WTC11 (cell line): ENCODE measurements at regions not wholly inside any gene's neighbourhood (a gene's known extent, or its start where the extent isn't known, plus 50 kb on each side); places are given as distances from the start of the nearest gene placed in this dataset.

Experiments used
- ATAC-seq: fragments of 200-7000 bp; cut with Tn5 transposase; 2 replicates; pipeline ENCODE4 v1.10.0; 2021; ENCODE audit warnings: mild to moderate bottlenecking, moderate library complexity
- CTCF ChIA-PET: fragments of 300-600 bp; sonication (Branson Sonifier 250); formaldehyde crosslinking; loops from one replicate; lab custom pipeline; 2021; ENCODE audit warnings: antibody characterized with exemption; lab: Charles Lee
- POLR2A ChIA-PET: fragments of 350-600 bp; sonication (Branson Sonifier 250); formaldehyde crosslinking; loops from one replicate; lab custom pipeline; 2021; ENCODE audit warnings: antibody characterized with exemption; lab: Charles Lee
- DNase-seq: peaks from one replicate; pipeline ENCODE4 v3.0.0; 2021; ENCODE audit warnings: low spot score
- H3K27ac Mint-ChIP-seq: 2 replicates; pipeline ENCODE4 v1.8.0; 2021; ENCODE audit warnings: mixed read lengths
- H3K27me3 Mint-ChIP-seq: 2 replicates; pipeline ENCODE4 v1.8.0; 2021; ENCODE audit warnings: low read depth, mild to moderate bottlenecking, moderate library complexity, mixed read lengths
- H3K36me3 Mint-ChIP-seq: 2 replicates; pipeline ENCODE4 v1.8.0; 2021; ENCODE audit warnings: mixed read lengths
- H3K4me1 Mint-ChIP-seq: 2 replicates; pipeline ENCODE4 v1.8.0; 2022; ENCODE audit warnings: mixed read lengths
- H3K4me3 Mint-ChIP-seq: 2 replicates; pipeline ENCODE4 v1.8.0; 2021; ENCODE audit warnings: mild to moderate bottlenecking, moderate library complexity, mixed read lengths
- H3K9me3 Mint-ChIP-seq: 2 replicates; pipeline ENCODE4 v1.8.0; 2021; ENCODE audit warnings: mixed read lengths
- CREB1 ChIP-seq: sonication (generic); formaldehyde crosslinking; IDR thresholded peaks from 2 replicates; pipeline ENCODE4 v1.8.0; 2023; ENCODE audit warnings: mild to moderate bottlenecking, missing genetic modification reagents
- CREM ChIP-seq: sonication (generic); formaldehyde crosslinking; IDR thresholded peaks from 2 replicates; pipeline ENCODE4 v1.8.1; 2022; ENCODE audit warnings: mild to moderate bottlenecking, missing genetic modification reagents, moderate library complexity
- FOXJ3 ChIP-seq: sonication (generic); formaldehyde crosslinking; IDR thresholded peaks from 2 replicates; pipeline ENCODE4 v1.9.0; 2021; ENCODE audit warnings: missing genetic modification reagents, mild to moderate bottlenecking, borderline replicate concordance
- GTF2I ChIP-seq: fragments of 250-450 bp; sonication (Bioruptor Pico); conservative IDR thresholded peaks from 2 replicates; pipeline ENCODE4 v1.4.0; 2021; ENCODE audit warnings: mild to moderate bottlenecking
- KAT7 ChIP-seq: sonication (generic); formaldehyde crosslinking; IDR thresholded peaks from 2 replicates; pipeline ENCODE4 v1.8.1; 2023; ENCODE audit warnings: missing genetic modification reagents, mild to moderate bottlenecking, borderline replicate concordance
- MXD4 ChIP-seq: fragments of 250-450 bp; sonication (Bioruptor Pico); IDR thresholded peaks from 2 replicates; pipeline ENCODE4 v1.8.0; 2021; ENCODE audit warnings: mild to moderate bottlenecking, moderate library complexity, borderline replicate concordance
- NFE2L1 ChIP-seq: sonication (generic); formaldehyde crosslinking; IDR thresholded peaks from 2 replicates; pipeline ENCODE4 v1.8.1; 2023; ENCODE audit warnings: missing genetic modification reagents
- RORB ChIP-seq: fragments of 250-450 bp; sonication (Bioruptor Pico); IDR thresholded peaks from 2 replicates; pipeline ENCODE4 v1.9.0; 2021; ENCODE audit warnings: mild to moderate bottlenecking
- TEAD1 ChIP-seq: sonication (generic); formaldehyde crosslinking; IDR thresholded peaks from 2 replicates; pipeline ENCODE4 v1.8.0; 2022; ENCODE audit warnings: mild to moderate bottlenecking, missing genetic modification reagents
- ZNF263 ChIP-seq: sonication (generic); formaldehyde crosslinking; IDR thresholded peaks from 2 replicates; pipeline ENCODE4 v1.8.1; 2022; ENCODE audit warnings: low read depth, mild to moderate bottlenecking, moderate library complexity, missing genetic modification reagents
- ZNF396 ChIP-seq: fragments of 250-450 bp; sonication (Bioruptor Pico); IDR thresholded peaks from 2 replicates; pipeline ENCODE4 v1.8.0; 2021; ENCODE audit warnings: mild to moderate bottlenecking, moderate library complexity, borderline replicate concordance
- ZNF671 ChIP-seq: fragments of 250-450 bp; sonication (Bioruptor Pico); IDR thresholded peaks from 2 replicates; pipeline ENCODE4 v1.8.0; 2021; ENCODE audit warnings: mild to moderate bottlenecking
- TF ChIP-seq, protein P1 (sequence below): sonication (generic); formaldehyde crosslinking; IDR thresholded peaks from 2 replicates; pipeline ENCODE4 v1.8.1; 2023; ENCODE audit warnings: mild to moderate bottlenecking, moderate library complexity, missing genetic modification reagents
- TF ChIP-seq, protein P2 (sequence below): sonication (generic); formaldehyde crosslinking; IDR thresholded peaks from 2 replicates; pipeline ENCODE4 v1.8.1; 2022; ENCODE audit warnings: mild to moderate bottlenecking, missing genetic modification reagents, moderate library complexity, borderline replicate concordance
- TF ChIP-seq, protein P3 (sequence below): fragments of 250-450 bp; sonication (Bioruptor Pico); IDR thresholded peaks from 2 replicates; pipeline ENCODE4 v1.9.0; 2021; ENCODE audit warnings: mild to moderate bottlenecking
- TF ChIP-seq, protein P4 (sequence below): sonication (generic); formaldehyde crosslinking; IDR thresholded peaks from 2 replicates; pipeline ENCODE4 v1.8.1; 2022; ENCODE audit warnings: low read depth, mild to moderate bottlenecking, moderate library complexity, missing genetic modification reagents, borderline replicate concordance
- TF ChIP-seq, protein P5 (sequence below): fragments of 250-450 bp; sonication (Bioruptor Pico); IDR thresholded peaks from 2 replicates; pipeline ENCODE4 v1.9.0; 2021; ENCODE audit warnings: moderate library complexity, mild to moderate bottlenecking, inconsistent platforms, borderline replicate concordance
- TF ChIP-seq, protein P6 (sequence below): sonication (generic); formaldehyde crosslinking; IDR thresholded peaks from 2 replicates; pipeline ENCODE4 v1.8.0; 2023; ENCODE audit warnings: mild to moderate bottlenecking, missing genetic modification reagents

DNA sequence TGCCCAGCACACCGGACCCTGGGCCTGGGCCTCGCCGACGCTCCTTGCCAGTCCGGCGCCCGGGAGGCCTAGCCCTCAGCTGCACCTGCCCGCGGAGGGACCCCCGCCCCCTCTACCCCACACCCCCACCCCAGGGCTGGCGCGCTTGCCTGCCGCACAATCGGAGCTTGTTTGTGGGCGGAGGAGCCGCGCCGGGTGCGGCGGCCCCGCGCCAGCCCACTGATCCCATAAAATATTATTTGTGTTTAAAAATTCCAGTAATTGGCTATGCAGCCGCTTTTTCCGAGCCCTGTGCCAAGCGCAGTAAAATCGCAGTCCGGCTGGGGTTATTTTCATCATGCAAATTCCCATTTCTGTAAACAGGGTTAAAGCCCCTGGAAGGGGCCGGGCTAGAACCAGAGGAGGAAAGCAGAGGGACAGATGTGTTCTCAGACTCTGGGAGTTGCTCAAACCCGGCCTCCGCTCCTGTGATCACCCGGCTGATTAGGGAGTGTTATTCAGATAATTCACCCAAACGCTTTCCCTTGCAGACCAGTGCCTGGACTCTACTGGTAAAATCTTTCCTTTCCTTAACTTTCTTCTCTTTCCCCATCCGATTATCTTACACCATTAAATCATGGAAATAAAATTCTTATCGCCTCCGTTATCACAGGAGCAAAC is 93.1 kb downstream of the NCR2 start:
- DNase-seq (no peak), ATAC-seq (no peak)
- TF ChIP-seq ZNF396 (CRISPR knock-in tag) (no peak), GTF2I (0 out of 2 replicates have a peak, but pooled peaks have one; percentile 29)
- POLR2A ChIA-PET: interaction anchor here (0.5 to 0.6 kb wide), 2 partner anchors 56 to 1061 kb away, joined by 3 to 5 read pairs; no protein-coding TSS in a partner anchor
- CTCF ChIA-PET: interaction anchor here (0.7 to 10.7 kb wide), 7 partner anchors 10 to 493 kb away, joined by 3 to 108 read pairs (median 3); partner anchors contain the start of genes BYSL and MED20
- H3K27me3 Mint-ChIP-seq: peaks cover 46% of the 10 kb centered on the region
- H3K4me1 Mint-ChIP-seq: peaks cover 32% of the 10 kb centered on the region
- H3K4me3 Mint-ChIP-seq: peak overlapping the region; percentile 76
- no peak overlapping the region for H3K27ac Mint-ChIP-seq
- no peaks in the 10 kb centered on the region for H3K9me3 Mint-ChIP-seq
- no peaks in the 10 kb centered on the region for H3K36me3 Mint-ChIP-seq

DNA sequence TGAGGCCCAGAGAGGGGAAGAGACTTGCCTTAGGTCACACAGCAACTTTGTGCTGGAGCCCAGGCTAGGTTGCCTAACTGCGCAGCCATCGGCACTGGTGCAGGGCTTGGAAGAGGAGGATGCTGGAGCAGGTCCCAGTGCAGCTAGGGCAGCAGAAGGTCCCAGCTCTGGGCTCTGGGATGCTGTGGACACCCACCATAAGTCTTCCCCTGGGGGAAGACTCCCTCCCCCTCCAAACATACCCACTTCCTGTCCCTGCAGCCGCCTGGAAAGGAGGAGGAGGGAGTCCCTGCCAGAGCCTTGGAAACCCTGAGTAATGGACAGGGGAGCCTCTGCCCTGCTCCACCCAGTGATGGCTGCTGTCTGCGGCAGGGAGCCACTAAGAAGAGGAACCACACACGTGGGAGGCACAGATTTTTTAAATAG is 93.6 kb downstream of the NCR2 start:
- H3K27ac Mint-ChIP-seq: no peak overlapping the region
- peaks cover 43% of the 10 kb centered on the region for H3K27me3 Mint-ChIP-seq
- ChIA-PET CTCF (interaction anchor here (0.8 to 10.7 kb wide), 4 partner anchors 15 to 492 kb away, joined by 3 to 108 read pairs (median 4); partner anchors contain the start of genes BYSL and MED20), POLR2A (interaction anchor here (0.6 kb wide), 1 partner anchor 1062 kb away, joined by 5 read pairs; no protein-coding TSS in a partner anchor)
- peaks cover 32% of the 10 kb centered on the region for H3K4me1 Mint-ChIP-seq
- H3K4me3 Mint-ChIP-seq: peak overlapping the region; percentile 76
- no peak for DNase-seq
- no peaks in the 10 kb centered on the region for H3K9me3 Mint-ChIP-seq
- no peak for ATAC-seq
- TF ChIP-seq TEAD1 (CRISPR knock-in tag): no peak
- no peak for TF ChIP-seq FOXJ3 (CRISPR knock-in tag)
- TF ChIP-seq, protein P1, sequence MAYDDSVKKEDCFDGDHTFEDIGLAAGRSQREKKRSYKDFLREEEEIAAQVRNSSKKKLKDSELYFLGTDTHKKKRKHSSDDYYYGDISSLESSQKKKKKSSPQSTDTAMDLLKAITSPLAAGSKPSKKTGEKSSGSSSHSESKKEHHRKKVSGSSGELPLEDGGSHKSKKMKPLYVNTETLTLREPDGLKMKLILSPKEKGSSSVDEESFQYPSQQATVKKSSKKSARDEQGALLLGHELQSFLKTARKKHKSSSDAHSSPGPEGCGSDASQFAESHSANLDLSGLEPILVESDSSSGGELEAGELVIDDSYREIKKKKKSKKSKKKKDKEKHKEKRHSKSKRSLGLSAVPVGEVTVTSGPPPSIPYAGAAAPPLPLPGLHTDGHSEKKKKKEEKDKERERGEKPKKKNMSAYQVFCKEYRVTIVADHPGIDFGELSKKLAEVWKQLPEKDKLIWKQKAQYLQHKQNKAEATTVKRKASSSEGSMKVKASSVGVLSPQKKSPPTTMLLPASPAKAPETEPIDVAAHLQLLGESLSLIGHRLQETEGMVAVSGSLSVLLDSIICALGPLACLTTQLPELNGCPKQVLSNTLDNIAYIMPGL (CRISPR knock-in tag): no peak
- no peaks in the 10 kb centered on the region for H3K36me3 Mint-ChIP-seq

DNA sequence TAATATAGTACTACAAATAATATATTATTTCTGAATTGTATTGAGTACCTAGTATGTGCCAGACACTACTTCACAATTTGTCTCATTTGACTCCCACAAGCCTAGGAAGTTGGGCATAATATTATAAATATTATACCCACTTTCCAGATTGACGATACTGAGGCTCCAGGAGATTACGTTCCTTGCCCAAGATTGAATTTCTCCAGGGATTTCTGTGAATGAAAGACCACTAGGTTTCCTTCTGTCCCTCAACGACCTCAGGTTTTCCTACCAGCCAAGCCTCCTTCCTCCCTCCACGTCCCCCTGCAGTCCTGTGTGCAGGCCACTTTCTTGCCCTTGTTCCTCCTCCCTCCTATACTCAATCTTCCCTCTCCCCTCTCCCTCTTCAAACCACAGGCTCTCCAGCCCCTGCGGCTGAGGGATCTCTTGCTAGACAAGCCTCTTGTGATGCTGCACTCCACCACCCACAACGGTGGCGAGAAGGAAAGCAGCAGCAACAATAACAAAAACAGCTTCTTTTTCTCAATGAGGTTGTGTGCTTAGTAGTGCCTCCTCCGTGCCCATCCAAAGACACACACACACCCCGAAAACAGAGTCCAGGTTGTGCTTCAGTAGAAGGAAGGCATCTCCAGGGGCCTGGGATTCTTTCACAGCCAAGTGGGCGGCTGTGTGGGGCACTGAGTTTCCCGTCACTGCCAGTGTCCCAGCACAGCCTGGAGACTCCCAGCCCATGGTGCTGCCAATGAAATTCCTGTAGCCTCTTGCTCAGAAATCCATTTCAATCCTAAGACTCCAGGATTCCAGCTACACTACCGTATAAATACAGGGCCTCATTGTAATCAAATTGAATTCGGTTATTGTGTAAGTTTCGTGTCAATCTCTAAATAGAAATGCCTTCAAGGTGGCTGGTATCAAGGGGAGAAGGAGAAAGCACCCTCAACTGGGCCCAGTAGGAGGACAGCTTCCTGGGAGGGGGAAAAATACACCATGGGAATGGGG is 94.4 kb downstream of the NCR2 start:
- Mint-ChIP-seq H3K36me3 (no peaks in the 10 kb centered on the region), H3K4me3 (peak overlapping the region; percentile 28), H3K9me3 (no peaks in the 10 kb centered on the region), H3K27me3 (peaks cover 43% of the 10 kb centered on the region), H3K4me1 (peaks cover 33% of the 10 kb centered on the region), H3K27ac (no peak overlapping the region)
- ChIA-PET POLR2A (no interaction called here), CTCF (interaction anchor here (1.0 to 10.7 kb wide), 2 partner anchors 14 to 21 kb away, joined by 3 to 108 read pairs; no protein-coding TSS in a partner anchor)
- DNase-seq (no peak), ATAC-seq (no peak)
- TF ChIP-seq, protein P2, sequence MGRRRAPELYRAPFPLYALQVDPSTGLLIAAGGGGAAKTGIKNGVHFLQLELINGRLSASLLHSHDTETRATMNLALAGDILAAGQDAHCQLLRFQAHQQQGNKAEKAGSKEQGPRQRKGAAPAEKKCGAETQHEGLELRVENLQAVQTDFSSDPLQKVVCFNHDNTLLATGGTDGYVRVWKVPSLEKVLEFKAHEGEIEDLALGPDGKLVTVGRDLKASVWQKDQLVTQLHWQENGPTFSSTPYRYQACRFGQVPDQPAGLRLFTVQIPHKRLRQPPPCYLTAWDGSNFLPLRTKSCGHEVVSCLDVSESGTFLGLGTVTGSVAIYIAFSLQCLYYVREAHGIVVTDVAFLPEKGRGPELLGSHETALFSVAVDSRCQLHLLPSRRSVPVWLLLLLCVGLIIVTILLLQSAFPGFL (CRISPR knock-in tag): no peak
- TF ChIP-seq ZNF671 (CRISPR knock-in tag) (no peak), KAT7 (no peak), NFE2L1 (CRISPR knock-in tag) (no peak), CREM (CRISPR knock-in tag) (no peak), CREB1 (CRISPR knock-in tag) (no peak), MXD4 (CRISPR knock-in tag) (no peak), RORB (no peak), ZNF263 (CRISPR knock-in tag) (no peak)
- TF ChIP-seq, protein P3, sequence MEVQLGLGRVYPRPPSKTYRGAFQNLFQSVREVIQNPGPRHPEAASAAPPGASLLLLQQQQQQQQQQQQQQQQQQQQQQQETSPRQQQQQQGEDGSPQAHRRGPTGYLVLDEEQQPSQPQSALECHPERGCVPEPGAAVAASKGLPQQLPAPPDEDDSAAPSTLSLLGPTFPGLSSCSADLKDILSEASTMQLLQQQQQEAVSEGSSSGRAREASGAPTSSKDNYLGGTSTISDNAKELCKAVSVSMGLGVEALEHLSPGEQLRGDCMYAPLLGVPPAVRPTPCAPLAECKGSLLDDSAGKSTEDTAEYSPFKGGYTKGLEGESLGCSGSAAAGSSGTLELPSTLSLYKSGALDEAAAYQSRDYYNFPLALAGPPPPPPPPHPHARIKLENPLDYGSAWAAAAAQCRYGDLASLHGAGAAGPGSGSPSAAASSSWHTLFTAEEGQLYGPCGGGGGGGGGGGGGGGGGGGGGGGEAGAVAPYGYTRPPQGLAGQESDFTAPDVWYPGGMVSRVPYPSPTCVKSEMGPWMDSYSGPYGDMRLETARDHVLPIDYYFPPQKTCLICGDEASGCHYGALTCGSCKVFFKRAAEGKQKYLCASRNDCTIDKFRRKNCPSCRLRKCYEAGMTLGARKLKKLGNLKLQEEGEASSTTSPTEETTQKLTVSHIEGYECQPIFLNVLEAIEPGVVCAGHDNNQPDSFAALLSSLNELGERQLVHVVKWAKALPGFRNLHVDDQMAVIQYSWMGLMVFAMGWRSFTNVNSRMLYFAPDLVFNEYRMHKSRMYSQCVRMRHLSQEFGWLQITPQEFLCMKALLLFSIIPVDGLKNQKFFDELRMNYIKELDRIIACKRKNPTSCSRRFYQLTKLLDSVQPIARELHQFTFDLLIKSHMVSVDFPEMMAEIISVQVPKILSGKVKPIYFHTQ (CRISPR knock-in tag): no peak
- TF ChIP-seq, protein P4, sequence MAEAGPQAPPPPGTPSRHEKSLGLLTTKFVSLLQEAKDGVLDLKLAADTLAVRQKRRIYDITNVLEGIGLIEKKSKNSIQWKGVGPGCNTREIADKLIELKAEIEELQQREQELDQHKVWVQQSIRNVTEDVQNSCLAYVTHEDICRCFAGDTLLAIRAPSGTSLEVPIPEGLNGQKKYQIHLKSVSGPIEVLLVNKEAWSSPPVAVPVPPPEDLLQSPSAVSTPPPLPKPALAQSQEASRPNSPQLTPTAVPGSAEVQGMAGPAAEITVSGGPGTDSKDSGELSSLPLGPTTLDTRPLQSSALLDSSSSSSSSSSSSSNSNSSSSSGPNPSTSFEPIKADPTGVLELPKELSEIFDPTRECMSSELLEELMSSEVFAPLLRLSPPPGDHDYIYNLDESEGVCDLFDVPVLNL (CRISPR knock-in tag): no peak
- TF ChIP-seq, protein P5, sequence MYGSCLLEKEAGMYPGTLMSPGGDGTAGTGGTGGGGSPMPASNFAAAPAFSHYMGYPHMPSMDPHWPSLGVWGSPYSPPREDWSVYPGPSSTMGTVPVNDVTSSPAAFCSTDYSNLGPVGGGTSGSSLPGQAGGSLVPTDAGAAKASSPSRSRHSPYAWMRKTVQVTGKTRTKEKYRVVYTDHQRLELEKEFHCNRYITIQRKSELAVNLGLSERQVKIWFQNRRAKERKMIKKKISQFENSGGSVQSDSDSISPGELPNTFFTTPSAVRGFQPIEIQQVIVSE: no peak
- TF ChIP-seq, protein P6, sequence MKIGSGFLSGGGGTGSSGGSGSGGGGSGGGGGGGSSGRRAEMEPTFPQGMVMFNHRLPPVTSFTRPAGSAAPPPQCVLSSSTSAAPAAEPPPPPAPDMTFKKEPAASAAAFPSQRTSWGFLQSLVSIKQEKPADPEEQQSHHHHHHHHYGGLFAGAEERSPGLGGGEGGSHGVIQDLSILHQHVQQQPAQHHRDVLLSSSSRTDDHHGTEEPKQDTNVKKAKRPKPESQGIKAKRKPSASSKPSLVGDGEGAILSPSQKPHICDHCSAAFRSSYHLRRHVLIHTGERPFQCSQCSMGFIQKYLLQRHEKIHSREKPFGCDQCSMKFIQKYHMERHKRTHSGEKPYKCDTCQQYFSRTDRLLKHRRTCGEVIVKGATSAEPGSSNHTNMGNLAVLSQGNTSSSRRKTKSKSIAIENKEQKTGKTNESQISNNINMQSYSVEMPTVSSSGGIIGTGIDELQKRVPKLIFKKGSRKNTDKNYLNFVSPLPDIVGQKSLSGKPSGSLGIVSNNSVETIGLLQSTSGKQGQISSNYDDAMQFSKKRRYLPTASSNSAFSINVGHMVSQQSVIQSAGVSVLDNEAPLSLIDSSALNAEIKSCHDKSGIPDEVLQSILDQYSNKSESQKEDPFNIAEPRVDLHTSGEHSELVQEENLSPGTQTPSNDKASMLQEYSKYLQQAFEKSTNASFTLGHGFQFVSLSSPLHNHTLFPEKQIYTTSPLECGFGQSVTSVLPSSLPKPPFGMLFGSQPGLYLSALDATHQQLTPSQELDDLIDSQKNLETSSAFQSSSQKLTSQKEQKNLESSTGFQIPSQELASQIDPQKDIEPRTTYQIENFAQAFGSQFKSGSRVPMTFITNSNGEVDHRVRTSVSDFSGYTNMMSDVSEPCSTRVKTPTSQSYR: no peak
